ENCODE measurements at regions not wholly inside any gene's neighbourhood (a gene's known extent, or its start where the extent isn't known, plus 50 kb on each side); places are given as distances from the start of the nearest gene placed in this dataset.

- DNase-seq (ENCODE audit: low read depth, low spot score): no peak
- ChIA-PET CTCF (no interaction called here), POLR2A (no interaction called here)
- no peak for TF ChIP-seq CTCF (IDR thresholded peaks at IDR 0.05; ENCODE audit: insufficient read depth, low read length, missing control alignments)
- no peak overlapping the region for H3K4me3 ChIP-seq (ENCODE audit: low read depth, low read length)
These were observed 124.8 kb upstream of the CNTN5 start for GRCh38 chr11:98895936-98896335.

GRCh38 chr11:98940913-98941312, 79.8 kb upstream of the CNTN5 start:
- CTCF ChIA-PET: no interaction called here
- no peak overlapping the region for H3K4me3 ChIP-seq (ENCODE audit: low read depth, low read length)
- TF ChIP-seq CTCF (IDR thresholded peaks at IDR 0.05; ENCODE audit: insufficient read depth, low read length, missing control alignments): no peak
- POLR2A ChIA-PET: no interaction called here
- DNase-seq (ENCODE audit: low read depth, low spot score): no peak

DNA sequence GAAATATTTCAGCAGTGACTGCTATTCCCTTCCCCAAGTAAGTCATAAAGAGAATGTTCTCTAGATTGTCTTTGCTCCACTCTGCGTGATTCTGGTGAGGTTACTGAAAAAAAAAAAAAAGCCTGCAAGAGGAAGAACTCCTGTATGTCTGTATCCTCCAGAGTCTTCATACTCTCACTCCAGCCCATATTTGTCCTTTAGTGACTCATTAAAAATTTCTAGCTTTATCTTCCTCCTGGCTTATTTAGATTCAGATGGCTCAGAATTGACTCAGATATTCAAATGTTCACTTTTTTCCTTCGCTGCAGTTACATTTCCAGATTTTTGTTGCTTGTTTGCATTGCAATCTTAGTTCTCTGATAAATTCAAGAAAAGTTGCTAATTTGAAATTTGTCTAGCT, 76.3 kb upstream of the CNTN5 start:
- ChIA-PET CTCF (no interaction called here), POLR2A (no interaction called here)
- TF ChIP-seq CTCF (IDR thresholded peaks at IDR 0.05; ENCODE audit: insufficient read depth, low read length, missing control alignments): no peak
- H3K4me3 ChIP-seq (ENCODE audit: low read depth, low read length): no peak overlapping the region
- no peak for DNase-seq (ENCODE audit: low read depth, low spot score)

DNA sequence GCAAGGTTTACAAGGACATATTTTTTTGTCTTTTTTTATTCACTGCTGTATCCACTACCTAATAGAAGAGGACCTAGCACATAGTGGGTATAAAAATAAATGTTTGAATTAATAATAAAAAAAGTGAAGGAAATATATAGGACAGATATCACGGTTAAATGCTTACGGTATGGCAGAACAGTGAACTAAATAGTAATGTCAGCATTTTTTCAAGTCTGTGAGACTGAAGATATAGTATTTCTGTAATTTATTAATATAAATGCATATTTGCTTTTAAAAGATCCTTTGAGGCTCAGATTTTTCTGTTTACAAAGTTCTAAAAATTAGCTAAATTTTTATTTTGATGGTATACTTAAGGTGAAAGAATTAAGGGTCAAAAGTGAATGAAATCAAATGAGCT, 68.6 kb upstream of the CNTN5 start:
- DNase-seq (ENCODE audit: low read depth, low spot score): no peak
- POLR2A ChIA-PET: no interaction called here
- CTCF ChIA-PET: no interaction called here
- no peak overlapping the region for H3K4me3 ChIP-seq (ENCODE audit: low read depth, low read length)
- TF ChIP-seq CTCF (IDR thresholded peaks at IDR 0.05; ENCODE audit: insufficient read depth, low read length, missing control alignments): no peak

- ChIA-PET CTCF (no interaction called here), POLR2A (no interaction called here)
These were observed 65.2 kb upstream of the CNTN5 start for GRCh38 chr11:98955551-98955950.

GRCh38 chr11:98964146-98964545, 56.6 kb upstream of the CNTN5 start:
- ChIA-PET POLR2A (no interaction called here), CTCF (no interaction called here)

More at GRCh38 chr11:98955551-98955950, 65.2 kb upstream of the CNTN5 start:
- H3K4me3 ChIP-seq (ENCODE audit: low read depth, low read length): no peak overlapping the region
- no peak for TF ChIP-seq CTCF (IDR thresholded peaks at IDR 0.05; ENCODE audit: insufficient read depth, low read length, missing control alignments)
- DNase-seq (ENCODE audit: low read depth, low spot score): no peak

More at GRCh38 chr11:98964146-98964545, 56.6 kb upstream of the CNTN5 start:
- no peak for DNase-seq (ENCODE audit: low read depth, low spot score)
- TF ChIP-seq CTCF (IDR thresholded peaks at IDR 0.05; ENCODE audit: insufficient read depth, low read length, missing control alignments): no peak
- no peak overlapping the region for H3K4me3 ChIP-seq (ENCODE audit: low read depth, low read length)
